ENCODE measurements at regions not wholly inside any gene's neighbourhood (a gene's known extent, or its start where the extent isn't known, plus 50 kb on each side); places are given as distances from the start of the nearest gene placed in this dataset.
A peak's percentile ranks its signal among the peaks of the same experiment; 100 is the strongest.

DNA sequence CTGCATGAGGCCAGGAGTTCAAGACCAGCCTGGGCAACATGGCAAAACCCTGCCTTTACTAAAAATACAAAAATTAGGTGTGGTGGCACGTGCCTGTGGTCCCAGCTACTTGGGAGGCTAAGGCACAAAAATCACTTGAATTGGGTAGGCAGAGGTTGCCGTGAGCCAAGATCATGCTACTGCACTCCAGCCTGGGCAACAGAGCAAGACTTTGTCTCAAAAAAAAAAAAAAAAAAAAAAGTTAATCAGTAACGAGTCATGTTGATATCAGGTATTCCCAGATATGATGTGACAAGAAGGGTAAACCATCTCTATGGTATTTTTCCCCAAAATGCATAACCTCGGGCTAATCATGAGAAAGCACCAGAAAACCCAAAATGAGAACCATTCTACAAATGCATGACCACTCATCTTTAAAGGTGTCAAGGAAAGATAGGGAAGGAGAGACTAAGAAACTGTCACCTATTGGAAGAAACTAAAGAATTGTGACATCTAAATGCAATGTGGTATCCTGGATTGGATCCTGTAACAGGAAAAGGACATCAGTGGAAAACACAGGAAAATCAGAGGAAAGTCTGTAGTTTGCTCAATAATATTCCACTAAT, 66.5 kb upstream of the MAP4 start:
- ATAC-seq (no peak), DNase-seq (ENCODE audit: low spot score) (no peak)
- TF ChIP-seq JAZF1 (CRISPR knock-in tag; IDR thresholded peaks at IDR 0.05) (no peak), HMGA2 (CRISPR knock-in tag; IDR thresholded peaks at IDR 0.05) (no peak)
- TF ChIP-seq, protein P1, sequence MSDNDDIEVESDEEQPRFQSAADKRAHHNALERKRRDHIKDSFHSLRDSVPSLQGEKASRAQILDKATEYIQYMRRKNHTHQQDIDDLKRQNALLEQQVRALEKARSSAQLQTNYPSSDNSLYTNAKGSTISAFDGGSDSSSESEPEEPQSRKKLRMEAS (CRISPR knock-in tag; IDR thresholded peaks at IDR 0.05), result no peak
- TF ChIP-seq, protein P2, sequence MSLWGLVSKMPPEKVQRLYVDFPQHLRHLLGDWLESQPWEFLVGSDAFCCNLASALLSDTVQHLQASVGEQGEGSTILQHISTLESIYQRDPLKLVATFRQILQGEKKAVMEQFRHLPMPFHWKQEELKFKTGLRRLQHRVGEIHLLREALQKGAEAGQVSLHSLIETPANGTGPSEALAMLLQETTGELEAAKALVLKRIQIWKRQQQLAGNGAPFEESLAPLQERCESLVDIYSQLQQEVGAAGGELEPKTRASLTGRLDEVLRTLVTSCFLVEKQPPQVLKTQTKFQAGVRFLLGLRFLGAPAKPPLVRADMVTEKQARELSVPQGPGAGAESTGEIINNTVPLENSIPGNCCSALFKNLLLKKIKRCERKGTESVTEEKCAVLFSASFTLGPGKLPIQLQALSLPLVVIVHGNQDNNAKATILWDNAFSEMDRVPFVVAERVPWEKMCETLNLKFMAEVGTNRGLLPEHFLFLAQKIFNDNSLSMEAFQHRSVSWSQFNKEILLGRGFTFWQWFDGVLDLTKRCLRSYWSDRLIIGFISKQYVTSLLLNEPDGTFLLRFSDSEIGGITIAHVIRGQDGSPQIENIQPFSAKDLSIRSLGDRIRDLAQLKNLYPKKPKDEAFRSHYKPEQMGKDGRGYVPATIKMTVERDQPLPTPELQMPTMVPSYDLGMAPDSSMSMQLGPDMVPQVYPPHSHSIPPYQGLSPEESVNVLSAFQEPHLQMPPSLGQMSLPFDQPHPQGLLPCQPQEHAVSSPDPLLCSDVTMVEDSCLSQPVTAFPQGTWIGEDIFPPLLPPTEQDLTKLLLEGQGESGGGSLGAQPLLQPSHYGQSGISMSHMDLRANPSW (CRISPR knock-in tag; conservative IDR thresholded peaks at IDR 0.05; ENCODE audit: low read depth), result no peak
- TF ChIP-seq, protein P3, sequence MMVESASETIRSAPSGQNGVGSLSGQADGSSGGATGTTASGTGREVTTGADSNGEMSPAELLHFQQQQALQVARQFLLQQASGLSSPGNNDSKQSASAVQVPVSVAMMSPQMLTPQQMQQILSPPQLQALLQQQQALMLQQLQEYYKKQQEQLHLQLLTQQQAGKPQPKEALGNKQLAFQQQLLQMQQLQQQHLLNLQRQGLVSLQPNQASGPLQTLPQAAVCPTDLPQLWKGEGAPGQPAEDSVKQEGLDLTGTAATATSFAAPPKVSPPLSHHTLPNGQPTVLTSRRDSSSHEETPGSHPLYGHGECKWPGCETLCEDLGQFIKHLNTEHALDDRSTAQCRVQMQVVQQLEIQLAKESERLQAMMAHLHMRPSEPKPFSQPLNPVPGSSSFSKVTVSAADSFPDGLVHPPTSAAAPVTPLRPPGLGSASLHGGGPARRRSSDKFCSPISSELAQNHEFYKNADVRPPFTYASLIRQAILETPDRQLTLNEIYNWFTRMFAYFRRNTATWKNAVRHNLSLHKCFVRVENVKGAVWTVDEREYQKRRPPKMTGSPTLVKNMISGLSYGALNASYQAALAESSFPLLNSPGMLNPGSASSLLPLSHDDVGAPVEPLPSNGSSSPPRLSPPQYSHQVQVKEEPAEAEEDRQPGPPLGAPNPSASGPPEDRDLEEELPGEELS (CRISPR knock-in tag; IDR thresholded peaks at IDR 0.05), result no peak
- POLR2A ChIA-PET, result interaction anchor here (0.7 kb wide), 1 partner anchor 43 kb away, joined by 4 read pairs; no protein-coding TSS in a partner anchor
- Mint-ChIP-seq H3K4me1 (peaks cover 19% of the 10 kb centered on the region), H3K27ac (no peak overlapping the region), H3K4me3 (no peak overlapping the region), H3K27me3 (ENCODE audit: low read depth) (no peaks in the 10 kb centered on the region), H3K9me3 (no peaks in the 10 kb centered on the region), H3K36me3 (peaks cover 5% of the 10 kb centered on the region; the same call in 1 of the 2 replicates)
- CTCF ChIA-PET, result no interaction called here

DNA sequence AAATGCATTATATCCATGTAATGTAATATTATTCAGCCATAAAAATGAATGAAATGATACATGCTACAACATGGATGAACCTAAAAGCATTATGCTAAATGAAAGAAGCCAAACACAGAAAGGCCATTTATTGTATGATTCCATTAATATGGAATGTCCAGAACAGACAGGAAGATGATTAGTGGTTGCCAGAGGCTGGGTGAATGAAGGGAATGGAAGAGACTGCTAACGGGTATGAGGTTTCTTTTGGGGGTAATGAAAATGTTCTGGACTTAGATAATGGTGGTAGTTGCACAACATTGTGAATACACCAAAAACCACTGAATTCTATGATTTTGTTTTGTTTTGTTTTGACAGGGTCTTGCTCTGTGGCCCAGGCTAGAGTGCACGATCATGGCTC, 61.6 kb upstream of the MAP4 start:
- ATAC-seq (no peak), DNase-seq (ENCODE audit: low spot score) (no peak)
- peaks cover 6% of the 10 kb centered on the region for H3K4me1 Mint-ChIP-seq
- H3K27me3 Mint-ChIP-seq (ENCODE audit: low read depth), result no peaks in the 10 kb centered on the region
- TF ChIP-seq FOXP1 (CRISPR knock-in tag; IDR thresholded peaks at IDR 0.05; ENCODE audit: borderline replicate concordance) (no peak), OVOL2 (CRISPR knock-in tag; IDR thresholded peaks at IDR 0.05; ENCODE audit: borderline replicate concordance) (no peak), ZNF396 (CRISPR knock-in tag; IDR thresholded peaks at IDR 0.05; ENCODE audit: borderline replicate concordance) (no peak), NR1H2 (CRISPR knock-in tag; IDR thresholded peaks at IDR 0.05) (no peak), ELF4 (CRISPR knock-in tag; IDR thresholded peaks at IDR 0.05; ENCODE audit: low read depth) (no peak), NFATC4 (CRISPR knock-in tag; IDR thresholded peaks at IDR 0.05) (no peak), NFE2L1 (CRISPR knock-in tag; IDR thresholded peaks at IDR 0.05) (no peak), GABPB1 (CRISPR knock-in tag; IDR thresholded peaks at IDR 0.05) (no peak), HMGA2 (CRISPR knock-in tag; IDR thresholded peaks at IDR 0.05) (no peak), KAT7 (CRISPR knock-in tag; IDR thresholded peaks at IDR 0.05; ENCODE audit: borderline replicate concordance) (no peak), GRHL2 (CRISPR knock-in tag; IDR thresholded peaks at IDR 0.05; ENCODE audit: insufficient replicate concordance, severe bottlenecking) (no peak), FOXK1 (CRISPR knock-in tag; IDR thresholded peaks at IDR 0.05) (no peak), PRRX2 (CRISPR knock-in tag; IDR thresholded peaks at IDR 0.05) (no peak)
- TF ChIP-seq, protein P4, sequence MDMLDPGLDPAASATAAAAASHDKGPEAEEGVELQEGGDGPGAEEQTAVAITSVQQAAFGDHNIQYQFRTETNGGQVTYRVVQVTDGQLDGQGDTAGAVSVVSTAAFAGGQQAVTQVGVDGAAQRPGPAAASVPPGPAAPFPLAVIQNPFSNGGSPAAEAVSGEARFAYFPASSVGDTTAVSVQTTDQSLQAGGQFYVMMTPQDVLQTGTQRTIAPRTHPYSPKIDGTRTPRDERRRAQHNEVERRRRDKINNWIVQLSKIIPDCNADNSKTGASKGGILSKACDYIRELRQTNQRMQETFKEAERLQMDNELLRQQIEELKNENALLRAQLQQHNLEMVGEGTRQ (CRISPR knock-in tag; IDR thresholded peaks at IDR 0.05), result no peak
- TF ChIP-seq, protein P5, sequence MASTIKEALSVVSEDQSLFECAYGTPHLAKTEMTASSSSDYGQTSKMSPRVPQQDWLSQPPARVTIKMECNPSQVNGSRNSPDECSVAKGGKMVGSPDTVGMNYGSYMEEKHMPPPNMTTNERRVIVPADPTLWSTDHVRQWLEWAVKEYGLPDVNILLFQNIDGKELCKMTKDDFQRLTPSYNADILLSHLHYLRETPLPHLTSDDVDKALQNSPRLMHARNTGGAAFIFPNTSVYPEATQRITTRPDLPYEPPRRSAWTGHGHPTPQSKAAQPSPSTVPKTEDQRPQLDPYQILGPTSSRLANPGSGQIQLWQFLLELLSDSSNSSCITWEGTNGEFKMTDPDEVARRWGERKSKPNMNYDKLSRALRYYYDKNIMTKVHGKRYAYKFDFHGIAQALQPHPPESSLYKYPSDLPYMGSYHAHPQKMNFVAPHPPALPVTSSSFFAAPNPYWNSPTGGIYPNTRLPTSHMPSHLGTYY (CRISPR knock-in tag; IDR thresholded peaks at IDR 0.05), result no peak
- CTCF ChIA-PET, result interaction anchor here (2.7 kb wide), 1 partner anchor 74 kb away, joined by 8 read pairs; no protein-coding TSS in a partner anchor
- H3K9me3 Mint-ChIP-seq, result no peaks in the 10 kb centered on the region
- peaks cover 11% of the 10 kb centered on the region for H3K36me3 Mint-ChIP-seq
- 0 out of 2 replicates have a peak overlapping the region, but pooled peaks have one; percentile 14 for H3K27ac Mint-ChIP-seq
- POLR2A ChIA-PET, result no interaction called here
- no peak overlapping the region for H3K4me3 Mint-ChIP-seq

All from WTC11 (cell line).